Activated CD4-positive, alpha-beta T cell treated with anti-CD3 and anti-CD28 coated beads for 1 hour (primary cell): ENCODE measurements at regions not wholly inside any gene's neighbourhood (a gene's known extent, or its start where the extent isn't known, plus 50 kb on each side); places are given as distances from the start of the nearest gene placed in this dataset.
A peak's percentile ranks its signal among the peaks of the same experiment; 100 is the strongest.

Experiments used
- DNase-seq: peaks from one replicate; pipeline ENCODE4 v3.0.0-alpha.2; 2020

DNA sequence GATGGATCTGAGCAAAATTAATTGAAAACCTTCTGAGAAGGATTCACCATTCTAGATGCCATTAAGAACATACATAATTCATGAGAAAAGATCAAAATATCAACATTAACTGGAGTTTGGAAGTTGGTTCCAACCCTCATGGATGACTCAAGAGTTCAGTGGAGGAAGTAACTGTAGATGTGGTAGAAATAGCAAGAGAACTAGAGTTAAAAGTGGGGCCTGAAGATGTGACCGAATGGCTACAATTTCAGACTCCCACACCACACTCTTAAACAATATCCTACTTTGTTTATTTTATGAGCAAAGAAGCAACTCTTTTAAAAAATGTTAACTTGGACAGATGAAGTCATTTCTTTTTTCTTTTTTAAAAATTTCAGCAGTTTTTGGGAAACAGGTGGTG, 354.3 kb downstream of the KLF12 start:
- DNase-seq = no peak

DNA sequence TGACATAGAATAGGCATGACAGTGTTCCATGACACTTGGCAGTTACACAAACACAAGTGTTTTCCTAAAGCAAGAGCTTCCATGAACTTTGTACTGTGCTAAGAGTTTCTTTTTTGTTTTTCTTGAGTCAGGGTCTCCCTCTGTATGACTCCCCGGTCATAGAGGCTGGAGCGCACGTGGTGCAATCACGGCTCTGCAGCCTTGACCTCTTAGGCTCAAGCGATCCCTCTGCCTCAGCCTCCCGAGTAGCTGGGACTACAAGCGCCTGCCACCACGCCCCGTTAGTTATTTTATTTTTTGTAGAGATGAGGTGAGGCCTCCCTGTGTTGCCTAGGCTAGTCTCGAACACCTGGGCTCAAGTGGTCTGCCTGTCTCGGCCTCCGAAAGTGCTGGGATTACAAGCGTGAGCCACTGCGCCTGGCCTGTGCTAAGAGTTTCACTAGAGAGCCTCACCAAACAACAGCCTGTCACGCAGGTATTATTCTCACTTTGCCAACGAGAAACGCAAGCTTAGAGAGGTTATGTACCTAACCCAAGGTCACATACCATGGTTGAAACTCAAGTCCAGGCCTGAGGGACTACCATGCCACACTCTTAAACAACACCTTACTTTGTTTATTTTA, 355.9 kb downstream of the KLF12 start:
- DNase-seq = no peak

DNA sequence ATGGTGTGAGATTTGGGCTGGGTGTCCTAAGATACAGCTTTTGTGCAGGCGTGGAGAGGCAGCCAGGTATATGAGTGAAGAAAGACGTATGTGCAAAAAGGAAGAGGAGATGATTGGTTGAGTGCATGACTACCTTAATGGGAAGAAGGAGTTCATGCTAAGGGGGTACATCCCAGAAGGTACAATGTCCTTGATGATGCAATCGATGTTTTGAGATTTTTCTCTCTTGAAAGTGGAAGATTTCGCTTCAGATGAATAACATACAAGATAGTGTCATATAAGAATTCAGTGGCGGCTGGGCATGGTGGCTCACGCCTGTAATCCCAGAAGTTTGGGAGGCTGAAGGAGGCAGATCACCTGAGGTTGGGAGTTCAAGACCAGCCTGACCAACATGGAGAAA, 357.1 kb downstream of the KLF12 start:
- no peak for DNase-seq

DNA sequence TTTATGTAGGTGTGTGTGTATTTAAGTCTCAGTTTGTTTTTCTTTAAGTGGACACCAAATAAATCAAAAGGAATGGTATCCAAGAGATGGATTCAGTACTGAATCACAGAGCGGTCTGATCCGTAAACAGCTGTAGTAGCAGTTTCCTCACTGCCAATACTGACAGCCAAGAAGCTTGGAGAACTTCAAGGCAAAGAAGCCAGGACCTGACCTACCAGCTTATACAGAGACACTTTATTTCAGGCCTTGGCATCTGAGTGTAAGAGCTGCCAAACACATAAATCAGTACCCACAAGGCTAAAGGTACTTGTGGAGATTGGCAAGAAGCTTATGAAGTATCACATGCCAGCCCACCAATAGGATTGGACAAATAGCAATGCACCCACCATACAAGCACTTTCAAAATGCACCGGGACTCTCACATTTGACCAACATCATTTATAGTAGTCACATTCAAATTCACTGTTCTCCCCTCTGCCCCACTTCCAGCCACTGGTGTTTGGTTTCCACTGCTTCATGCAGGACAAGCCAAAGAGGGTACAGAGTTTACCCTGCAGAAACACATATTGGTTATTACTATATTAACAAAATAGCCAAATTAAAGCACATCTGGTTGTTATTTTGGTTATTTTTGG, 357.9 kb downstream of the KLF12 start:
- no peak for DNase-seq

DNA sequence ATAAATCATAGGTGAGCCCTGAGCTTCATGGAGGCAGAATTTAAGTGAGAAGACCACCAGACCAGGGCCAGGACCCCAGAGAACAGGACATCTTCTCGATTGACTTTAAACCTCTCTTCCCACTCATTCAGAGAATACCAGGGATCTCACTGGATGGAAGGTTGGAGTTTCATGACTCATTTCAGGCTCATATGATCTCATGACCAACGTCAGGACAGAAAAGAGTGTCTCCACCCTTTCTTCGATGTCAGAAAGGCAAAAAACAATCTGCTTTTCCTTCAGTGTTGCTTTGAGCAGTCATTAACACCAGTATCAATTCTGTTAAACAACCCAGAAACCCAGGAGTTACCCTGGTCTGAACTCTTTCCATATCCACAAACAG, 361.0 kb downstream of the KLF12 start:
- DNase-seq = no peak

DNA sequence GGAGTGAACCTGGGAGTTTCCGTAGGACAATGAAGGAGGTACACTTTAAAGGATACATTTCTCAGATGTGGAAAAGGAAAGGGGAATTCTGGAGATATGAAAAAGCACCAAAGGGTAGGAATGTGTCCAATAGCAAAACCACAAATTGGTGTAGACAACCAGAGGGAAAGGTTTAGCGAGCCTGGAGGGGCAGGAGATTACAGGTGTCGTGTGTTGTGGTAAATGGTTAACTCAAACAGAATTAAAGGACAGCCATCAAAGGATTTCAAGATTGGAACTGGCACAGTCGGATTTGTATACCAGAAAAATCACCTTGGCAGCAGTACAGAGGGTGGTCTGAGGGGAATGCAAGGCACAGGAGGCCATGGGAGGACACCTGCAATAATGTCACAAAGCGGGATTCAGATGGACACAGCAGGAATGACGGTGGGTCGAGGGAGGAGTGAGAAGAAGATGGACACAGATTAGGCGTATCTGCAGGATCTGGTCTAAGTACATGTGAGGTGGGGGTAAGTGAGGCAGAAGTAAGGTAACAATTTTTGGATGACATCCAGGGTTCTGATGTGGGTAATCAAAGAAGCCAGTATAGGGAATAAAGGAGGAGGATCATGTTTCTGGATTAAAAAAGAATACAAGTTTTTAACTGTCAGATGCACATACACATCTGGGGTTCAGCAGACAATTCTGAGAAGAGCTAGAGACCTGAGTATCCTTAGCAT, 361.6 kb downstream of the KLF12 start:
- no peak for DNase-seq

DNA sequence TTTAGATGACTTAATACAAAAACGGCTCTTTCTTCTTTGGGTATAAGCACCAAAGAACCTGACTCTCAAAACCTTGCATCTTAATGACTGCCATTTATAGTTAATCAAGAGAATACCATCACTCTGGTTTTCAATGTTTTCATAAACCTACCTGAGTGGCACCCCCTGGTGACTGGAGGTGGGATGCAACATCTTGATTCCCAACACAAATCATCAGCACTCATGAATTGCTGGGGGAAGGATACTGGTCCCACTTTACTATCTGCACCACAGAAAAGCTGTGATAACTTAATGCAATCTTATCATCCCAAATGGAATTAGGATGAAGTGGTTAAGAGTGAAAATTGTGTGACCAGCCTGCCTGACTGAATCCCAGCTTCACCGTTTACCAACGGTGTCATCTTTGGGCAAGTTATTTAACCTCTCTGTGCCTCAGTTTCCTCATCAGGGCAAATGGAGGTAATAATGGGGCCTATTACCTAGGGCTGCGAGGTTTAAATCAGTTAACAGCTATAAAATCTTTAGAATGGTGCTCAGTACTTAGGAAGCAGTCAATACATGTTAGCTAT, 366.4 kb downstream of the KLF12 start:
- no peak for DNase-seq

DNA sequence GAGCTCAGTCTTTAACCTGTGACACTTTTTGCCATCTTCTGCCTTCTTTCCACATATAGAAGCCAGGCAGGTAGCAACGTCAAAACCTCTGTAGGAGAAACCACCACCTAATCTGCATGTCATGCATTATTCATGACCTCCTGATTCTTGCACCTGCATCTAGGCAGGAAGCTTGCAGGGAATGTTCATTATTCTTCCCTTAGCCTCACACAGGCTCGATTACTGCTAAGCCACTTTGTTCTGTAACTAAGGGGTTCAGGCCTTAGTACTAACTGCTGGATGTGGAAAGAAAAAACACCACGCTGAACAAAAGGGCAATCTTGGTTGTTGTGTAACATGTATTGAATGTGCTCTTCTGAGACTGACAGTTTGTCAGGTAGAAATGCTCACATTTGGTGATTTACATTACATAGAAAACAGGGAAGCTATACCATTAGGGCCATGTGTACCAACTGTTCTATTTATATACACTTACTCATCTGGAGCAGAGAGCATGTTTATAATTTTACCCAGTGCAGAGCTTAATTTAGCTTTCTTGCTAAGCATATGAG, 366.9 kb downstream of the KLF12 start:
- DNase-seq = no peak

DNA sequence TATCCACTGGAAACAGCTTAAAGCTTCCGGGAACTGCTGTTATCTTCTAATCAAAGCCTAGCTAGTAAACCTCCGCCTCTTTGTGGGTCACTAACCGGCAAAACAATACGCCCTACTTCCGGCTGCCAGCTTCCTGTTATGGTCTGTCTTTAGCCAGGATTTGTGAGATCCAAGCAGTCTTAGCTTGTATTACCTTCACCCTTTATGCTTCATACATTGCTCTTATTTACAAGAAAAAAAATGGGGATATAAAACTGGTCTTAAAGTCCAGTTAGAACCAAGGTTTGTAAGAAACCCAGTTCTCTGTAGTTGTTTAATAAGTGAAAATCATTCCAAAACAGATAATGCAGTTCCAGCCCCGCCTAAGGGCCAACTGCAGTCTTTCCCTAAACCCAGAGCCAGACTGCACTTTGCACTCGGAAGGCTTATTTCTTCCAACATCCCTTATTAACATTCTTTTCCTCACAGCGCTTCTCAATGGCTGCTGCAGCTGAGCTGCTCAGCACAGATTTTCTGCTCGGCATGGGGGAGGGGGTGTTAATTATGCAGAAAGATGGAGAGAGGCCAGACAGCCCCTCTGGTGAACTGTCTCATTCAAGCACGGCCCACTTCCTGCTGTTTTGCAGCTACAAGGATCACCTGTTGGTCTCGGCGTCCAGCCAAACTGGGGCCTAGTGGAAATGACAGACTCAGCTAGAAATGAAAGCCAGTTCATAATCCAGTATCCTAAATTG, 368.4 kb downstream of the KLF12 start:
- peak; percentile 68 for DNase-seq

DNA sequence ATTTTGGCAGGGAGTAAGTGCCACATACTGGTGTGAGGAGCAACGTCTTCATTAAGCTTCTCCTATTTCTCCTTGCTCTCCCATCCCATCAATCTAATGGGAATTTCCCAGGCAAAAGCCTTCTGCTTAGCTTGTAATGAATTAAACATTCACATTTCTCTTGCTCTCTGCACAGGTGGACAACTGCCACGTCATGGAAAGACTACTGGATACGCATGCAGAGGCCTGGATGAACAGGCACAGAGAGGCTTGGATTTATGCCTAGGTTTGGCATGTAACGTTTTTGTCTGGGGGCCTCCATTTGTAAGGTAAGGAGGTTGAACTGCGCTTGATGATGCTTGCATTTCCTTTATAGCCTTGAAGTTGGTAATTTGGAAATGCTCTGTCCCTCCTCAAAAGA, 374.8 kb downstream of the KLF12 start:
- DNase-seq = no peak

DNA sequence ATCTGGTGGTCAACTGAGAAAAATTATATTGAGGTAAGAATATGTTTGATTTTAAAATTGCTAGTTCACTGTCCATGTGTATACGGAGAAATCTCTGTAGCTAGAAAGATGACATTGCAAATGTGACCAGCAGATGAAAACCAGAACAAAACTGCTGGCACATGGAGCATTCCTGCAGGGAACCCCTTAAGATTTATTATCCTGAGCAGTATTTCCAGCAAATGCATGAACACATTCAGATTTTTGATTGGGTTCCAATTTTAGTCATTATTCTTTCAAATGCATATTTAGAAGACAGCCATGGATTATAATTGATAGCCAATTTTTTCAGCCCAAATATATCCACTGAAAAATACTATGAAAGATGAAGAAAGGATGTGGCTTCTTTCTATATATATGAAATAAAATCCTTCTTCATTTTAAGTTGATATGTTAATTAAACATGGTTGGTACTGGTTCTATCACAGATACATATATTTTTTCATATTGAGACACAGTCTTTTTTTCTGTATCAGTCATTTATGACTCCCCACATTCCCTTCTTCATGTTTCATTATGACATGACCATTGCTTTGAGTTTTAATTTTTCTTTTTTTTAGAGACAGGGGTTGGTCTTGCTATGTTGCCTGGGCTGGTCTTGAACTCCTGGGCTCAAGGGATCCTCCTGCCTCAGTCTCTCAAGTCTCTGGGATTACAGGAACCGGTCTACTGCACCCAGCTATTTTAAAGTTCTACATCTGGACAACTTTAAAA, 376.5 kb downstream of the KLF12 start:
- no peak for DNase-seq

DNA sequence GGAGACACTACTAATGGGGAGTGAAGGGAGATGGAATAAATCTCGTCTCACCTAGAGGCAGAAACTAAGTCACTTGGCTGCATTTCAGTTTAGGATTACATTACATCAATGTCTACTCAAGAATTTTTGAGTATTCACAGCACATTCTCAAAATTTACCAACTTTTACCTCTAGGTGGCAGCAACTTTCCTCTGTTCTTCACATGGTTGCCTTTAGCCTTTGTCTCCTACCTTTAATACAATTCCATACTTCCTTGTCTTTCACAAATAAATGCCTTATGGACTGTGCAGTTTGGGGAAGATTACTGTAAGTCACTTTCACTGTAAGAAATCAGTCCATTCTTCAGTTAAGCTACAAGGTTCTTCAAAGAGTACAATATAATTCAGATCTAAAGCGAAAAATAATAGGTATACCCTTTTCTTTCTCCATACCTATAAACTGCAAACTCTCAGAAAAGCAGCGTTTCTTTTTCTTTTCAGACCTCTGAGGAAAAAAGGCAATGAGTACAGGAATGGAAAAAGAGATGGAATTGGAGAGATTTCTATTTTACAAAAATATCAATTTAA, 379.4 kb downstream of the KLF12 start:
- DNase-seq = no peak

DNA sequence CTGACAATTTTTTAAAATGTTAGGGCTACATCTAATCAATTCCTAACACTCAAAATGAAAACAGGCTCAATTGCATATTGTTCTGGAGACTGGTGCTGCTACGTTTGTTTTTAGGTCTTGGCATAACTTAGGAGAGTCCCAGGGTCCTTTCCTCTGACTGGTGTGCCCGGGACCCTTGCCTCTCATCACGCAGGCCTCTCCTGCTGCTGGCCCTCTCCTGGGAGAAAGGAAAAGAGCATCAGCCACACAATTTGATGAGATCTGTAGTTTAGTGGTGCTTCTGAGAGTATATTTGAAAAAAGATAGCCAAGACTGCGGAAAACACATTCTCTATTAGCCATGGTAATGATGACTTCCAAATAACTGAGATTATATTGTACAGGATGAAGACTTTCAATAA, 380.0 kb downstream of the KLF12 start:
- DNase-seq = no peak

DNA sequence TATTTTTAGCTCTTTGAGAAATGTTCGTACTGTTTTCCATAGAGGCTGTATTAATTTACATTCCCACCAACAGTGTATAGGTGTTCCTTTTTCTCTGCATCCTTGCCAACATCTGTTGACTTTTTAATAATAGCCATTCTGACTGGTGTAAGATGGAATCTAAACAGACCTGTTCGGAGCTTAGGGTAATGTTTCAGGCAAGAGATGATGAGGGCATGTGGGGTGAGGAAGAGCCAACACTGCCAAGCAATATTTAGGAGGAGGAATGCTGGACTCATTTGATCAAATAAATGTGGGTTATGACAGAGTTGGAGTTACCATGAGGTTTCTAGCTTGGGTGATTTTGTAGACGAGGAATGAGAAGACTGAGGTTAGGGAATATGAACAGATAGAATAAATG, 382.9 kb downstream of the KLF12 start:
- no peak for DNase-seq

DNA sequence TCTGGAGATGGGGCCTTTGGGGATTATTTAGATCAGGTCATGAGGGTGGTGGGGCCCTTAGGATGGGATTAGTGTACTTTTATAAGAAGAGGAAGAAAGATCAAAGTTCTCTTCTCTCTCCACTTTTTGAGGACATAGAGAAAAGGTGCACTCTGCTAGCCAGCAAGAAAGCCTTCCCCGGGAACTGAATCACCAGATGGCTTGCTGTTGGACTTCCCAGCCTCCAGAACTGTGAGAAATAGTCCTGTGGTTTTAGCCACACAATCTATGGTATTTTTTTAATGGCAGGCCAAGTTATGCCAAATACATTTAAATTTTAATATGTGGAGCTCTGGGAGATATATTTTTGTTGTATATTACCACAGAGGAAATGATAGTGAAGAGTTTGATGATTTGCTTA, 385.8 kb downstream of the KLF12 start:
- DNase-seq = no peak

DNA sequence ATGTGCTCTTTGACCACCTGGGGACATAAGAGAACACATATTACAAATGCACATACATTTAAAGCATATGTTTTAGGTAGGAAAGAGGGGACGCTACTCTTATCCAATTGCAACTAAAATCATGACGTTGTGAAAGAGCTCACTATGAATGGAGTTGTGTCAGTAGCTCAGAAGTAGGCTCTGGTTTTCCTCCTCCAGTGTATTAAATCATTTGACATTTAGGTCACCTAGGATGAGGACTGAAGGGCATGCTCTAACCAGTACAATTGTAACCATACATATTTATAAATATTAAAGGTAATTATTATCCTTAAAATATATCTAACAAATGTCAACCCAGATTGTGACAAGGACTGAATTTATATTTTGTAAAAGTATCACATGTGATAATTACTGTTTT, 389.0 kb downstream of the KLF12 start:
- no peak for DNase-seq

DNA sequence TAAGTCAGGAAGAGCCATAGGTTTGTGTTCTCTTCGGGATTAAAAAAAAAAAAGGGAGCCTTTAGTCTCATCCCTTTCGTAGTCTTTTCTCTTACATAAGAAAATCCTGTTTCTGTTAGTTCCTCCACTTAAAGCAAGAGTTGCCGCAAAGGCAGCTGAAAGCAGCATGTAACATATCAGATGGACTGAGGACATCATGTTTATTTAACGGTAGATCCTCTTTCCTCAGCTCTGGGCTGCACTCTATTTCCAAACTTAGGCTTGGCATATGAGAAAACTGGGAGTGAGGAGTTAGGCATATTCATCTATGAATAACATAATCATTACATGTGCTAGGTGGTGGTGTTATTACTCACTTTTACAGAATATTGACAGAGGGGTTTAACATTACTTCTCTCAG, 391.2 kb downstream of the KLF12 start:
- no peak for DNase-seq

DNA sequence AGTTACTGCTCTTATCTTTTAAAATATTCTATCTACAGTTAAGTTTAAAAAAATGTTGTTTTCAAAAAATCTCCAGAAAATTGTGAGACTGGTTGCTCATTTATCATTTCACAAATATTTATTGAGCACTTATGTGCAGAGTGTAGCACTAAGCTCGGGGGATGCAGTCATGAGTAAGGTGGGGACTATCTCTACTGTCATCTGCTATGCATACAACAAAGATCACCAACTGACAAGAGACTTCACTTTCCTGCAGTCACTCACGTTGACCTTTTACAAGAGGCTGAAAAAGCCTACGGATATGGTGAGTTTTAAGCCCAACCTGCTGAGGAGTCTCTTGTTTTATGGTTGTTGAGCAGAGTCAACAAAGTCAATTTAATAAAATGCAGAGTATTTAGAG, 392.5 kb downstream of the KLF12 start:
- no peak for DNase-seq

DNA sequence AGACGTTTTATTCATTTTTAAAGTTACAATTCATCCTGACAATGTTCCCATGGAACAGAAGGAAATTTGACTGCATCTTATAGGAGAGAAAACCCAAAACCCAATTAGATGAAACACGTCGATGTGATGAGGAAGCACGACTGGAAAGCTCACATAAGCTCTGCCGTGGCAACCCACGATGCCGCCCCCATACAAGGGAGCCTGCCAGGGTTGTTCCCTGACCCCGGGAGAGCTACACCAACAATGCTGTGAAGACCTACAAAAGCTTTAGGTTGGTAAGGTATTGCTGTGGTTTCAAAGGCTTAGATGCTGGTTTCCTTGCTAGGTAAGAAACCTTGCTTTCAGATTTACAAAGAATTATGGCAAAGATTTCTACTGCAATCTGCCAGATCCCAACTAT, 393.1 kb downstream of the KLF12 start:
- no peak for DNase-seq

DNA sequence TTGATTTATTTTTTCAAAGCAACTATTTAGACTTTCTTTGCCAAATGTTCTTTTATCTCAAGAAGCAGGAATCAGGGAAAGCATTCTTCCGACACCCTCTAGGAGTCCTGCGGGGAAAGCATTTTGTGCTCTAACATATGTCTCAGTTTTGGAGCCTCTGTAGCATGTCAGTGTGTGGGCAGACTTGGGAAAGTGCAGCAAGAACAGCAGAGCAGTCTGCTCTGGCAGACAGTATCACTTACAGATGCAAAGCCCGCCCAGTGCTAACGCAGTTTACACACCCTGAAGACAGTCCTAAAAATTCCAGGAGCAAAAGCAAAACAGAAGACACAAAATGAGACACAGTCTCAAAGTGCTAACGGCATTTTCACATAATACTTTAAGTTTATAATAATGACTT, 393.5 kb downstream of the KLF12 start:
- no peak for DNase-seq

DNA sequence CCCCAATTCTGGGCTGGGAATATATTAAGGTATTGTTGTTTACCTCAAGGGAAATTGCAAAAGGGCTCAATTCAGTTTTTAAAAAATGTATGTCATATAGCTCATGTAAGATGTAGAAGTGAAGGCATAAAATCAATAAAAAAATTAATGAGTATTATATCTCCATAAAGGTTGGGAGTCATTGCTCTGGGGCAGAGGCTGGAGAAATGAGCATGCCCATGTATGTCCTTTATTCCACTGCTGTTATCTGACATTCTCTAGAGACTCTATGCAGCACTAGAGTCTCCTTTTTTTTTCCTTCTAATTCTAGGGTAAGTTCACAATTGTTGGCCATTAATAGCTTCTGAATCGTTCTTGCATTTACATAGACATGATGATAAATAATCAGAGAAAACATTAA, 394.8 kb downstream of the KLF12 start:
- DNase-seq = no peak

DNA sequence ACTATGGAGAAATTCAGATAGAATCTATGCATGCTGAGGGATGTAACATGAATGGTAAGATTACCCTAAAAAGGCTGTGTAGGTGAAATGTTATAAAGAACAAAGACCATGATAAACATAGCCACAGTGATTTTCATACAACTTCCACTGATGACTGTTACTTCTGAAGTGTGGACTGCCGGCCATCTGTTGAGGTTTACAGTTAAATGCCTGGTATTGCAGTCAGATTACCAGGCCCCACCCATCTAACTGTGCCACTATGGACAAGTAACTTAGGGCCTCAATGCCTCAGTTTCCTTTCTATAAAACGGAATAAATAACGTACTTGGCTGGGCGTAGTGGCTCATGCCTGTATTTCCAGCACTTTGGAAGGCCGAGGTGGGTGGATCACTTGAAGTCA, 395.6 kb downstream of the KLF12 start:
- no peak for DNase-seq
